Adrenal gland (tissue), 9 donors: ENCODE measurements at regions not wholly inside any gene's neighbourhood (a gene's known extent, or its start where the extent isn't known, plus 50 kb on each side); places are given as distances from the start of the nearest gene placed in this dataset.

Experiments used
- DNase-seq, 7 donors: peaks; one replicate each; pipeline ENCODE4 v3.0.0-alpha.2; 2019 to 2020
- H3K27ac ChIP-seq, 5 donors: fragments of 200-600 bp; sonication (generic) in 4 of 5; 1 replicate in 3 of 5; 2 replicates in 2 of 5; pipeline versions ENCODE4 v1.5.1 to v1.8.0; 2016 to 2020; ENCODE audit warnings: mild to moderate bottlenecking in 1 of 5
- H3K27me3 ChIP-seq: fragments of 200-600 bp; 2 replicates; pipeline ENCODE4 v1.8.0; 2021
- H3K36me3 ChIP-seq, 2 donors: fragments of 200-600 bp; replicated peaks in 1 of 2; 1 replicate in 1 of 2; 2 replicates in 1 of 2; pipeline versions ENCODE4 v1.5.1 to v1.8.0; 2018 to 2022
- H3K4me1 ChIP-seq, 2 donors: fragments of 200-600 bp; replicated peaks in 1 of 2; 1 replicate in 1 of 2; 2 replicates in 1 of 2; pipeline versions ENCODE4 v1.5.1 to v1.8.0; 2018 to 2021
- H3K4me3 ChIP-seq, 4 donors: fragments of 200-600 bp; sonication (generic) in 3 of 4; one replicate each; pipeline ENCODE4 v1.5.1; 2016 to 2018
- H3K9me3 ChIP-seq, 3 donors: fragments of 200-600 bp; sonication (generic) in 1 of 3; replicated peaks in 1 of 3; 1 replicate in 2 of 3; 2 replicates in 1 of 3; pipeline versions ENCODE4 v1.5.1 to v1.8.0; 2016 to 2021
- POLR2A ChIP-seq, 2 donors: fragments of 450-650 bp; IDR thresholded peaks; one replicate each; pipeline ENCODE4 v1.6.1; 2017; ENCODE audit warnings: antibody characterized with exemption in 2 of 2, mild to moderate bottlenecking in 2 of 2, moderate library complexity in 1 of 2
- WGBS, 4 donors: extraction: QIAGEN DNeasy Blood & Tissue Kit in 2 of 4; methylation state at CpG; one replicate each; pipeline versions ENCODE4 v1.1.5 to v1.1.7; 2013 to 2017; 5-methylcytosine and 5-hydroxymethylcytosine counted together
- intact Hi-C, 2 donors: fragments of 100-400 bp; cut with DNase I; formaldehyde crosslinking; loops; one replicate each; pipeline versions ENCODE4 v1.14.1 to v1.15.0; 2022 to 2023
- TF ChIP-seq, protein P1 (sequence below), 6 experiments: fragments of 450-650 bp in 4 of 6; fragments of 200-600 bp in 2 of 6; sonication (generic) in 1 of 6; IDR thresholded peaks; 1 replicate in 5 of 6; 2 replicates in 1 of 6; pipeline versions ENCODE4 v1.5.1 to v1.8.0; 2016 to 2021; ENCODE audit warnings: antibody characterized with exemption in 6 of 6, mild to moderate bottlenecking in 2 of 6, moderate library complexity in 1 of 6
- donor health status: healthy with polysubstance abuse.
- donor health status: Bipolar disorder and iron deficiency.
- donor health status: DM: yes; HTN: yes; CAD: no.
- donor health status: DM: no; HTN: no; CAD: no.
- donor health status: DM: no; HTN: no; CAD: no.

- TF ChIP-seq, protein P1, sequence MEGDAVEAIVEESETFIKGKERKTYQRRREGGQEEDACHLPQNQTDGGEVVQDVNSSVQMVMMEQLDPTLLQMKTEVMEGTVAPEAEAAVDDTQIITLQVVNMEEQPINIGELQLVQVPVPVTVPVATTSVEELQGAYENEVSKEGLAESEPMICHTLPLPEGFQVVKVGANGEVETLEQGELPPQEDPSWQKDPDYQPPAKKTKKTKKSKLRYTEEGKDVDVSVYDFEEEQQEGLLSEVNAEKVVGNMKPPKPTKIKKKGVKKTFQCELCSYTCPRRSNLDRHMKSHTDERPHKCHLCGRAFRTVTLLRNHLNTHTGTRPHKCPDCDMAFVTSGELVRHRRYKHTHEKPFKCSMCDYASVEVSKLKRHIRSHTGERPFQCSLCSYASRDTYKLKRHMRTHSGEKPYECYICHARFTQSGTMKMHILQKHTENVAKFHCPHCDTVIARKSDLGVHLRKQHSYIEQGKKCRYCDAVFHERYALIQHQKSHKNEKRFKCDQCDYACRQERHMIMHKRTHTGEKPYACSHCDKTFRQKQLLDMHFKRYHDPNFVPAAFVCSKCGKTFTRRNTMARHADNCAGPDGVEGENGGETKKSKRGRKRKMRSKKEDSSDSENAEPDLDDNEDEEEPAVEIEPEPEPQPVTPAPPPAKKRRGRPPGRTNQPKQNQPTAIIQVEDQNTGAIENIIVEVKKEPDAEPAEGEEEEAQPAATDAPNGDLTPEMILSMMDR (IDR thresholded peaks at IDR 0.05): no peak
- TF ChIP-seq POLR2A (IDR thresholded peaks at IDR 0.05): no peak
- intact Hi-C loops: no loop called here
- 67 to 87% (median 81%) methylated on average over 7 of the region's 7 CpGs for WGBS, 4 donors
- Histone ChIP-seq H3K27me3 (no peaks in the 10 kb centered on the region), H3K27ac (peak overlapping the region in 1 of 5 donors; percentile 9), H3K9me3 (no peaks in the 10 kb centered on the region), H3K36me3 (no peaks in the 10 kb centered on the region), H3K4me3 (no peak overlapping the region), H3K4me1 (no peaks in the 10 kb centered on the region)
- no peak for DNase-seq
These were observed 108.8 kb upstream of the MME start for GRCh38 chr3:154971341-154971740.

GRCh38 chr3:154970797-154971196, 109.3 kb upstream of the MME start:
- Histone ChIP-seq H3K36me3 (no peaks in the 10 kb centered on the region), H3K27ac (no peak overlapping the region), H3K27me3 (no peaks in the 10 kb centered on the region), H3K4me3 (no peak overlapping the region), H3K4me1 (no peaks in the 10 kb centered on the region), H3K9me3 (no peaks in the 10 kb centered on the region)
- no peak for DNase-seq
- TF ChIP-seq, protein P1 (IDR thresholded peaks at IDR 0.05): no peak
- TF ChIP-seq POLR2A (IDR thresholded peaks at IDR 0.05): no peak
- WGBS, 4 donors: 73 to 81% (median 75%) methylated on average over 3 of the region's 3 CpGs
- intact Hi-C loops: no loop called here

GRCh38 chr3:154969366-154969765, 110.8 kb upstream of the MME start:
- Histone ChIP-seq H3K36me3 (no peaks in the 10 kb centered on the region), H3K27ac (no peak overlapping the region), H3K4me1 (no peaks in the 10 kb centered on the region), H3K4me3 (no peak overlapping the region), H3K9me3 (no peaks in the 10 kb centered on the region), H3K27me3 (no peaks in the 10 kb centered on the region)
- WGBS, 4 donors: 49 to 66% (median 58%) methylated on average over 2 of the region's 2 CpGs
- intact Hi-C loops: no loop called here
- DNase-seq: no peak
- TF ChIP-seq POLR2A (IDR thresholded peaks at IDR 0.05): no peak
- TF ChIP-seq, protein P1 (IDR thresholded peaks at IDR 0.05): no peak

- Histone ChIP-seq H3K9me3 (no peaks in the 10 kb centered on the region), H3K36me3 (no peaks in the 10 kb centered on the region), H3K4me1 (no peaks in the 10 kb centered on the region), H3K27ac (no peak overlapping the region), H3K27me3 (no peaks in the 10 kb centered on the region), H3K4me3 (no peak overlapping the region)
- DNase-seq: no peak
- intact Hi-C loops: no loop called here
- TF ChIP-seq, protein P1 (IDR thresholded peaks at IDR 0.05): no peak
- TF ChIP-seq POLR2A (IDR thresholded peaks at IDR 0.05): no peak
These were observed 113.0 kb upstream of the MME start for GRCh38 chr3:154967090-154967489.
